Right cardiac atrium (tissue), 5 donors: ENCODE measurements at regions not wholly inside any gene's neighbourhood (a gene's known extent, or its start where the extent isn't known, plus 50 kb on each side); places are given as distances from the start of the nearest gene placed in this dataset.

Experiments used
- ATAC-seq, 2 donors: fragments of 200-7000 bp; cut with Tn5 transposase; one replicate each; pipeline versions ENCODE4 v1.8.0 to v1.9.1; 2020; ENCODE audit warnings: moderate library complexity in 2 of 2, mild to moderate bottlenecking in 1 of 2
- DNase-seq, 3 donors: peaks; one replicate each; pipeline ENCODE4 v3.0.0-alpha.2; 2020
- H3K27ac ChIP-seq: one replicate; pipeline ENCODE4 v1.5.1; 2013; ENCODE audit warnings: mild to moderate bottlenecking, low read length, control low read depth, moderate library complexity
- H3K27me3 ChIP-seq: one replicate; pipeline ENCODE4 v1.6.1; 2013; ENCODE audit not compliant: control insufficient read depth, insufficient read depth
- H3K4me1 ChIP-seq: one replicate; pipeline ENCODE4 v1.6.1; 2013; ENCODE audit warnings: low read length; ENCODE audit not compliant: control insufficient read depth, insufficient read depth
- H3K4me3 ChIP-seq: one replicate; pipeline ENCODE4 v1.5.1; 2013; ENCODE audit warnings: low read length, control low read depth
- H3K9me3 ChIP-seq: one replicate; pipeline ENCODE4 v1.6.1; 2013; ENCODE audit warnings: low read length; ENCODE audit not compliant: control insufficient read depth
- WGBS: extraction: QIAGEN DNeasy Blood & Tissue Kit; methylation state at CpG from one replicate; pipeline ENCODE4 v1.1.7; 2013; 5-methylcytosine and 5-hydroxymethylcytosine counted together
- intact Hi-C, 4 donors: fragments of 100-400 bp; cut with DNase I; formaldehyde crosslinking; loops; one replicate each; pipeline versions ENCODE4 v1.11.0 to v1.14.0; 2022 to 2023
- donor health status: healthy with polysubstance abuse.
- donor health status: DM: no; HTN: yes; CAD: no.
- donor health status: DM: no; HTN: no; CAD: no.
- donor health status: DM: no; HTN: yes; CAD: no; lungs with severe emphysema.
- donor health status: DM: yes; HTN: yes; CAD: no.

GRCh38 chr9:135256581-135257354 lies 169.3 kb downstream of the OLFM1 start:
- intact Hi-C loops, result no loop called here
- DNase-seq, result peak in 1 of 3 donors; percentile 16
- Histone ChIP-seq H3K4me1 (no peaks in the 10 kb centered on the region), H3K9me3 (no peaks in the 10 kb centered on the region), H3K27ac (no peak overlapping the region), H3K4me3 (no peak overlapping the region), H3K27me3 (no peaks in the 10 kb centered on the region)
- no peak for ATAC-seq
- WGBS, result 84% methylated on average over 26 of the region's 26 CpGs

GRCh38 chr9:135258461-135258860 lies 171.0 kb downstream of the OLFM1 start:
- Histone ChIP-seq H3K9me3 (no peaks in the 10 kb centered on the region), H3K27me3 (no peaks in the 10 kb centered on the region), H3K27ac (no peak overlapping the region), H3K4me3 (no peak overlapping the region), H3K4me1 (no peaks in the 10 kb centered on the region)
- peak in 1 of 3 donors; percentile 12 for DNase-seq
- no peak for ATAC-seq
- WGBS, result 92% methylated on average over 23 of the region's 23 CpGs
- intact Hi-C loops, result no loop called here

DNA sequence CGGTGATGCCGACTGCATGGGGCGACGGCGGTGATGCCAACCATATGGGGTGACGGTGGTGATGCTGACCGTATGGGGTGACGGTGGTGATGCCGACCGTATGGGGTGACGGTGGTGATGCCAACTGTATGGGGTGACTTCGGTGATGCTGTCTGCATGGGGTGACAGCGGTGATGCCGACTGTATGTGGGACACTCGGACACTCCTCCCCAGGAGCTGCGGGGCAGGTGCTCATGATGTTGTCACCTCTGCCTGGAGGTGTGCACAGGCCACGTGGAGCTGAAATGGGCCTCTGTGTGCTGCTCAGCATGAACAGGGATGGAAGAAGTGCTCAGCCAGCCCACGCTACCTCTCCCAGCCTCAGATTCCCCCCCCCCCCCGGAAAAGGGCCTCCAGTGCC lies 171.8 kb downstream of the OLFM1 start:
- 89% methylated on average over 19 of the region's 19 CpGs for WGBS
- no peak for ATAC-seq
- DNase-seq, result peak in 2 of 3 donors; percentile 5 to 22
- H3K4me1 ChIP-seq, result no peaks in the 10 kb centered on the region
- H3K9me3 ChIP-seq, result no peaks in the 10 kb centered on the region
- H3K4me3 ChIP-seq, result no peak overlapping the region
- H3K27me3 ChIP-seq, result no peaks in the 10 kb centered on the region
- no peak overlapping the region for H3K27ac ChIP-seq
- intact Hi-C loops, result no loop called here

- WGBS, result 64% methylated on average over 35 of the region's 35 CpGs
- no peaks in the 10 kb centered on the region for H3K27me3 ChIP-seq
- no peak overlapping the region for H3K27ac ChIP-seq
- H3K4me1 ChIP-seq, result no peaks in the 10 kb centered on the region
- DNase-seq (peak in 1 of 3 donors; percentile 13), ATAC-seq (no peak)
- intact Hi-C loops, result no loop called here
- no peaks in the 10 kb centered on the region for H3K9me3 ChIP-seq
- H3K4me3 ChIP-seq, result no peak overlapping the region
Observed at GRCh38 chr9:135260221-135261180, 173.0 kb downstream of the OLFM1 start.

GRCh38 chr9:135262248-135262647 lies 174.8 kb downstream of the OLFM1 start:
- no peak for DNase-seq
- intact Hi-C loops, result no loop called here
- ATAC-seq, result no peak
- no peaks in the 10 kb centered on the region for H3K9me3 ChIP-seq
- no peak overlapping the region for H3K27ac ChIP-seq
- 50% methylated on average over 7 of the region's 7 CpGs for WGBS
- no peaks in the 10 kb centered on the region for H3K27me3 ChIP-seq
- no peaks in the 10 kb centered on the region for H3K4me1 ChIP-seq
- no peak overlapping the region for H3K4me3 ChIP-seq

GRCh38 chr9:135263511-135263910 lies 176.0 kb downstream of the OLFM1 start:
- WGBS, result 66% methylated on average over 5 of the region's 5 CpGs
- ATAC-seq, result no peak
- H3K9me3 ChIP-seq, result no peaks in the 10 kb centered on the region
- intact Hi-C loops, result no loop called here
- H3K4me1 ChIP-seq, result no peaks in the 10 kb centered on the region
- H3K27me3 ChIP-seq, result no peaks in the 10 kb centered on the region
- no peak overlapping the region for H3K4me3 ChIP-seq
- H3K27ac ChIP-seq, result no peak overlapping the region
- DNase-seq, result no peak

DNA sequence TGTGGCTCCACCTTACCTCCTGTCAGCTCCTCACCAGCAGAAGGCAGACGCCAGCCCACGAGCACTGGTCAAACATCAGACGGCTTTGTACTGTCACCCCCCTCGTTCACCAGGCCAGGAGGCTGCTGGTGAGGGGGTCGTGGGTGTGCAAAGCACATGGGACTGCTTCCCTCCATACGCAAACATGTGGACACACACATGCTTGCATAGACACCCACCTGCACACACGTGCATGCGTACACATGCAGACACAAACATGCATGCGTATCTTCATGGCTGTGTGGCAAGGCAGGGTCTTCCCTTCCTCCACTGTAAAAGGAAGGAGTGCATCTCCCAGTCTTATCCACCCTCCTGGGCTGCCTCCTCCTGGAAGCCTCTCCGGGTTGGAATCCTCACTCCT lies 178.5 kb downstream of the OLFM1 start:
- H3K4me1 ChIP-seq, result no peaks in the 10 kb centered on the region
- ATAC-seq (no peak), DNase-seq (no peak)
- no peak overlapping the region for H3K27ac ChIP-seq
- no peak overlapping the region for H3K4me3 ChIP-seq
- WGBS, result 69% methylated on average over 10 of the region's 10 CpGs
- no peaks in the 10 kb centered on the region for H3K9me3 ChIP-seq
- H3K27me3 ChIP-seq, result no peaks in the 10 kb centered on the region
- intact Hi-C loops, result no loop called here

- DNase-seq (no peak), ATAC-seq (no peak)
- no peaks in the 10 kb centered on the region for H3K4me1 ChIP-seq
- no peaks in the 10 kb centered on the region for H3K9me3 ChIP-seq
- H3K27ac ChIP-seq, result no peak overlapping the region
- no peaks in the 10 kb centered on the region for H3K27me3 ChIP-seq
- intact Hi-C loops, result no loop called here
- 77% methylated on average over 19 of the region's 19 CpGs for WGBS
- no peak overlapping the region for H3K4me3 ChIP-seq
Observed at GRCh38 chr9:135267191-135267809, 179.8 kb downstream of the OLFM1 start.

DNA sequence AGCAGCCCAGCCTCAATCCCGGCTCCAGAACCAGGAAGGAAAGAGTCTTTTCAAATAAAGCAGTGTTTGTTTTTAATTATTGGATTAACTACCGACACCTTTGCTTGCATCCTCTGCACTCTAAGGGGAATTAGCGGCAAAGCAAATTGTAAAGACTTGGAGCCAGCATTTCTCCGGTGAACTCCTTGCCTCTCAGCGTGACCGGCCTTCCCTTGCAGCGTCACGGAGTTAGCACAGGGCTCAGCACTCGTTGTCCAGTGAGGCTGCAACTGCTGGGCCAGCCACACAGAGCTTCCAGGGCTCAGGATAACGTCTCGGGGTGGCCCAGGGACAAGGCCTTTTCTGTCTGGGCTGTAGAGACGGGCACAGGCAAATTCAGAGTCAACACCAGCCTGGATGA lies 180.6 kb downstream of the OLFM1 start:
- no peak for ATAC-seq
- H3K4me3 ChIP-seq, result no peak overlapping the region
- H3K27ac ChIP-seq, result no peak overlapping the region
- no peaks in the 10 kb centered on the region for H3K9me3 ChIP-seq
- no peaks in the 10 kb centered on the region for H3K4me1 ChIP-seq
- no peak for DNase-seq
- WGBS, result 65% methylated on average over 12 of the region's 12 CpGs
- no peaks in the 10 kb centered on the region for H3K27me3 ChIP-seq
- intact Hi-C loops, result no loop called here

GRCh38 chr9:135268981-135269380 lies 181.5 kb downstream of the OLFM1 start:
- H3K9me3 ChIP-seq, result no peaks in the 10 kb centered on the region
- no peak for ATAC-seq
- no peak overlapping the region for H3K4me3 ChIP-seq
- DNase-seq, result no peak
- H3K27me3 ChIP-seq, result no peaks in the 10 kb centered on the region
- intact Hi-C loops, result no loop called here
- H3K27ac ChIP-seq, result no peak overlapping the region
- H3K4me1 ChIP-seq, result no peaks in the 10 kb centered on the region
- WGBS, result 90% methylated on average over 6 of the region's 6 CpGs
